DMS53 treated with DMSO at 0.1 percent for 48 hours (cell line): ENCODE measurements at regions not wholly inside any gene's neighbourhood (a gene's known extent, or its start where the extent isn't known, plus 50 kb on each side); places are given as distances from the start of the nearest gene placed in this dataset.
A peak's percentile ranks its signal among the peaks of the same experiment; 100 is the strongest.
"Not testable (repeated sequence)": the region's sequence is repeated elsewhere in the genome, so short reads cannot be mapped to it uniquely, and the experiment has no call there.

Experiments used
- DNase-seq: peaks from one replicate; lab custom pipeline; 2025; ENCODE audit not compliant: unreplicated experiment; lab: John Stamatoyannopoulos, UW

DNA sequence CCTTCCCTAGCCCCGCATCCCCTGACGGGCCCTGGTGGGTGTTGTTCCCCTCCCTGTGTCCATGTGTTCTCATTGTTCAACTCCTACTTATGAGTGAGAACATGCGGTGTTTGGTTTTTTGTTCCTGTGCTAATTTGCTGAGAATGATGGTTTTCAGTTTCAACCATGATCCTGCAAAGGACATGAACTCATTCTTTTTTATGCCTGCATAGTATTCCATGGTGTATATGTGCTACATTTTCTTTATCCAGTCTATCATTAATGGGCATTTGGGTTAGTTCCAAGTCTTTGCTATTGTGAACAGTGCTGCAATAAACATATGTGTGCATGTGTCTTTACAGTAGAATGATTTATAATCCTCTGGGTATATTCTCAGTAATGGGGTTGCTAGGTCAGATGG, 65.7 kb upstream of the DCD start:
- not testable (repeated sequence) for DNase-seq

GRCh38 chr12:54711669-54712068, 63.5 kb upstream of the DCD start:
- DNase-seq, result no peak

DNA sequence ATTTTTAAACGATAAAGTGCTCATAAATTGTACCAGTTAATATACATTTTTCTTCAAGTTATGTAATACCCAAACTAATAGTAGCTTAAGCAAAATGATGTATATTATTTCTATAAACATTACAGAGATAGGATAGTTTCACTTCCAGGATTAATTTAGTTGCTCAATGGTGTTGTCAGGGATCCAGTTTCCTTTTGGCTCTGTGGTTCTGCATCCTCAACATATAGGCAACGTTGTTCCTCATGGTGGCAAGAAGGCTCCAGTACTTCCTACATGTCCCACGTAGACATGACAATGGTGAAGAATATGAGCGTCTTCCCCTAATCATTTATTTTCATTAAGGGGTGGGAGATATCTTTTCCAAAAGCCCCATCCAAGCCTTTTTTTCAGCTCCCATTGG, 60.7 kb upstream of the DCD start:
- no peak for DNase-seq

DNA sequence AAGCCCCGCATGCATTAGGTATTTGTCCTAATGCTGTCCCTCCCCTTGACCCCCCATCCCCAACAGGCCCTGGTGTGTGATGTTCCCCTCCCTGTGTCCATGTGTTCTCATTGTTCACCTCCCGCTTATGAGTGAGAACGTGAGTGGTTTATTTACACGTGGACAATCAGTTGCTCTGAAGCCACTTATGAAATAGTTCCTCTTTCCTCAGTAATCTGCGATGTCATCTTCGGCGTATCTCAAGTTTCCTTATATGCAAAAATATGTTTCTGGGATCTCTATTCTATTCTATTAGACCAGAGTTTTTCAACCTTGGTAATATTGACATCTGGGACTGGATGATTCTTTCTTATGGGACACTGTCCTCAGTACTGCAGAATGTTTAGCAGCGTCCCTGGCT, 56.0 kb upstream of the DCD start:
- no peak for DNase-seq

DNA sequence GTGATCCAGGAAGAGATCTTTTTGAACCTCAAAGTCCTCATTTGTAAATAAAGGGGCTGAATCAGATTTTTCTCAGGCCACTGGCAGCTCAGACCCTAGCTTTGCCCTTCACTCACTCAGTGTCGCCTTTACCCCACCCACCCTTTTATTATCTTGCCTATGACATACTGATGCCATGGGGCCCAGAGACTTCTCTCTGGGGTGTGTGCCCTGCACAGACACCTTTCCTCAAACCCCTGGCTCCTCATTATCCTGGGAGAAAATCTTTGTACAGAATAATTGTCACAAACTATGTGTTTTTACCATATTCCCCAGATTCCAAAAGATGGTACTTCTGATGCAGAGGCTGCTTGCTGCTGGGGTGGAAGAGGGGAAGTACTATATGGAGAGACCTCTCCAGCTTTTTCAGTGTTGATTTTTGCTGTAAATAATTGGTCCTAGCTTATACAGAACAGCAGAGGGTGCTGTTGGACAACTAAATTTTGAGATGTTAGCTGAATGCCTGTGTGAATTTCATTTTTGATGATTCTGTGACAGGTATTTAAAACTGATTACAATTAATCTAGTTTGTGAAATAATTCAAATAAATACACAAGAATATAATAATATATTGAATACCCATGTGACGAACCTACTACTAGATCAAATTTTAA, 53.9 kb upstream of the DCD start:
- DNase-seq, result peak; percentile 61

GRCh38 chr12:54700849-54701248, 52.7 kb upstream of the DCD start:
- no peak for DNase-seq

DNA sequence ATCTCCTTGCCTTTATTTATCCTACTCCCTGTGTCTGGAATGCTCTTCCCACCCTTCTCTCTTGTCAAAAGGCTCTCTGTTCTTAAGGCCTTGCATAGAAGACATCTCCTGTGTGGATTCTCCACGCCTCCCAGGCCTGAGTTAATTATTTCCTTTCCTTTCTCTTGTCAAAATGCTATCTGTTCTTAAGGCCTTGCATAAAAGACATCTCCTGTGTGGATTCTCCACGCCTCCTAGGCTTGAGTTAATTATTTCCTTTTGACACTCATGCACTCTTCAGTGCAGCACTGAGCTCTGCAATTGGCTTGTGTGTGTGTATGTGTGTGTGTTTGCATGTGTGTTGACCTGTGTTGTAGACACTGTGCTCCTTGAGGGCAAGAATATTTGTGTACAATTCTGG, 52.1 kb upstream of the DCD start:
- DNase-seq, result no peak
